CD4-positive, alpha-beta T cell (primary cell): ENCODE measurements at regions not wholly inside any gene's neighbourhood (a gene's known extent, or its start where the extent isn't known, plus 50 kb on each side); places are given as distances from the start of the nearest gene placed in this dataset.

Experiments used
- ATAC-seq: fragments of 200-7000 bp; cut with Tn5 transposase; one replicate; pipeline ENCODE4 v1.10.0; 2022; ENCODE audit warnings: mild to moderate bottlenecking; ENCODE audit not compliant: poor library complexity
- CTCF ChIA-PET: fragments of 350-600 bp; sonication (Branson Sonifier 250); formaldehyde crosslinking; loops from one replicate; lab custom pipeline; 2021; ENCODE audit warnings: antibody characterized with exemption, inconsistent platforms; lab: Charles Lee
- POLR2A ChIA-PET: fragments of 350-600 bp; sonication (Branson Sonifier 250); formaldehyde crosslinking; loops from one replicate; lab custom pipeline; 2021; ENCODE audit warnings: antibody characterized with exemption, inconsistent platforms; lab: Charles Lee
- DNase-seq, 14 experiments: peaks; one replicate each; pipeline ENCODE4 v3.0.0-alpha.2; 2013 to 2020; ENCODE audit warnings: mixed read lengths in 2 of 14
- H3K27ac ChIP-seq, 2 donors: one replicate each; pipeline versions ENCODE4 v1.5.1 to v1.7.0; 2013; ENCODE audit warnings: low read length in 2 of 2, low read depth in 1 of 2, mild to moderate bottlenecking in 1 of 2
- H3K27me3 ChIP-seq, 2 experiments: 1 replicate in 1 of 2; 2 replicates in 1 of 2; pipeline versions ENCODE4 v1.6.1 to v1.7.0; 2013; ENCODE audit warnings: low read length in 2 of 2, control low read depth in 1 of 2, mild to moderate bottlenecking in 1 of 2, moderate library complexity in 1 of 2; ENCODE audit not compliant: insufficient read depth in 2 of 2, control insufficient read depth in 1 of 2
- H3K36me3 ChIP-seq: one replicate; pipeline ENCODE4 v1.6.1; 2013; ENCODE audit warnings: low read length, control low read depth; ENCODE audit not compliant: insufficient read depth
- H3K4me1 ChIP-seq: one replicate; pipeline ENCODE4 v1.6.1; 2013; ENCODE audit warnings: low read length, control low read depth; ENCODE audit not compliant: insufficient read depth
- H3K4me3 ChIP-seq: one replicate; pipeline ENCODE4 v1.5.1; 2013; ENCODE audit warnings: mild to moderate bottlenecking, low read length, moderate library complexity
- H3K9me3 ChIP-seq, 2 experiments: 1 replicate in 1 of 2; 2 replicates in 1 of 2; pipeline versions ENCODE4 v1.6.1 to v1.7.0; 2013; ENCODE audit warnings: low read length in 2 of 2, mild to moderate bottlenecking in 2 of 2, control low read depth in 1 of 2, moderate library complexity in 1 of 2; ENCODE audit not compliant: control insufficient read depth in 1 of 2, insufficient read depth in 1 of 2
- H3K27ac Mint-ChIP-seq: one replicate; pipeline ENCODE4 v1.8.0; 2020; ENCODE audit warnings: mixed read lengths
- H3K27me3 Mint-ChIP-seq: one replicate; pipeline ENCODE4 v1.8.0; 2021; ENCODE audit warnings: mixed read lengths
- H3K36me3 Mint-ChIP-seq: one replicate; pipeline ENCODE4 v1.8.0; 2021; ENCODE audit warnings: low read depth, mixed read lengths
- H3K4me1 Mint-ChIP-seq: one replicate; pipeline ENCODE4 v1.8.0; 2021; ENCODE audit warnings: low read depth, mixed read lengths
- H3K4me3 Mint-ChIP-seq: one replicate; pipeline ENCODE4 v1.8.0; 2020; ENCODE audit warnings: mild to moderate bottlenecking, mixed read lengths
- H3K9me3 Mint-ChIP-seq: one replicate; pipeline ENCODE4 v1.8.0; 2020; ENCODE audit warnings: mixed read lengths
- CTCF ChIP-seq: fragments of 200-600 bp; IDR thresholded peaks from one replicate; pipeline ENCODE4 v1.8.0; 2022; ENCODE audit warnings: antibody characterized with exemption, mild to moderate bottlenecking
- intact Hi-C, 2 experiments: fragments of 100-400 bp; cut with DNase I in 1 of 2; cut with micrococcal nuclease in 1 of 2; formaldehyde crosslinking; loops; one replicate each; pipeline versions ENCODE4 v1.15.1 to v1.9.0; 2023 to 2025; cut with DNase I, micrococcal nuclease

- H3K9me3 Mint-ChIP-seq, result peaks cover 2% of the 10 kb centered on the region
- POLR2A ChIA-PET, result no interaction called here
- Histone ChIP-seq H3K36me3 (no peaks in the 10 kb centered on the region), H3K9me3 (no peaks in the 10 kb centered on the region), H3K27me3 (no peaks in the 10 kb centered on the region), H3K4me1 (no peaks in the 10 kb centered on the region), H3K27ac (no peak overlapping the region), H3K4me3 (no peak overlapping the region)
- no peak for TF ChIP-seq CTCF
- DNase-seq, result no peak
- no peaks in the 10 kb centered on the region for H3K27me3 Mint-ChIP-seq
- ATAC-seq, result no peak
- no peak overlapping the region for H3K4me3 Mint-ChIP-seq
- no peaks in the 10 kb centered on the region for H3K4me1 Mint-ChIP-seq
- intact Hi-C loops, result no loop called here
- H3K27ac Mint-ChIP-seq, result no peak overlapping the region
- no peaks in the 10 kb centered on the region for H3K36me3 Mint-ChIP-seq
- CTCF ChIA-PET, result no interaction called here
Measured at GRCh38 chr2:66794070-66794469, 359.1 kb downstream of the MEIS1 start.

GRCh38 chr2:66794551-66794950 is 359.6 kb downstream of the MEIS1 start:
- ChIA-PET CTCF (no interaction called here), POLR2A (no interaction called here)
- Mint-ChIP-seq H3K27me3 (no peaks in the 10 kb centered on the region), H3K27ac (no peak overlapping the region), H3K36me3 (no peaks in the 10 kb centered on the region), H3K9me3 (peaks cover 2% of the 10 kb centered on the region), H3K4me1 (no peaks in the 10 kb centered on the region), H3K4me3 (no peak overlapping the region)
- DNase-seq (no peak), ATAC-seq (no peak)
- H3K9me3 ChIP-seq, result no peaks in the 10 kb centered on the region
- intact Hi-C loops, result no loop called here
- H3K36me3 ChIP-seq, result no peaks in the 10 kb centered on the region
- TF ChIP-seq CTCF, result no peak
- no peak overlapping the region for H3K4me3 ChIP-seq
- no peaks in the 10 kb centered on the region for H3K27me3 ChIP-seq
- no peak overlapping the region for H3K27ac ChIP-seq
- no peaks in the 10 kb centered on the region for H3K4me1 ChIP-seq

GRCh38 chr2:66802877-66803276 is 368.0 kb downstream of the MEIS1 start:
- H3K9me3 ChIP-seq, result peaks cover 0 to 3% of the 10 kb centered on the region in 2 experiments
- Mint-ChIP-seq H3K36me3 (no peaks in the 10 kb centered on the region), H3K27ac (no peak overlapping the region), H3K4me3 (no peak overlapping the region), H3K27me3 (no peaks in the 10 kb centered on the region), H3K4me1 (no peaks in the 10 kb centered on the region), H3K9me3 (peaks cover 3% of the 10 kb centered on the region)
- H3K27ac ChIP-seq, result no peak overlapping the region
- ChIA-PET POLR2A (no interaction called here), CTCF (no interaction called here)
- no peak overlapping the region for H3K4me3 ChIP-seq
- DNase-seq (no peak), ATAC-seq (no peak)
- intact Hi-C loops, result no loop called here
- no peak for TF ChIP-seq CTCF
- H3K4me1 ChIP-seq, result no peaks in the 10 kb centered on the region
- no peaks in the 10 kb centered on the region for H3K27me3 ChIP-seq
- no peaks in the 10 kb centered on the region for H3K36me3 ChIP-seq
